ENCODE measurements at regions not wholly inside any gene's neighbourhood (a gene's known extent, or its start where the extent isn't known, plus 50 kb on each side); places are given as distances from the start of the nearest gene placed in this dataset.
A peak's percentile ranks its signal among the peaks of the same experiment; 100 is the strongest.
"Not testable (repeated sequence)": the region's sequence is repeated elsewhere in the genome, so short reads cannot be mapped to it uniquely, and the experiment has no call there.

- peak; percentile 40 for DNase-seq
- not testable (repeated sequence) for H3K4me2 ChIP-seq (ENCODE audit: insufficient read depth, insufficient read length, low read length)
Observed at GRCh38 chr9:66153021-66153725, 416.2 kb downstream of the FOXD4L4 start.

GRCh38 chr9:66153971-66154691, 417.2 kb downstream of the FOXD4L4 start:
- H3K9me3 Mint-ChIP-seq; H3K4me1 Mint-ChIP-seq; H4K20me1 ChIP-seq (ENCODE audit: control insufficient read depth, insufficient read depth, insufficient read length); H2BK15ac ChIP-seq (ENCODE audit: low read depth, low read length); H2BK12ac ChIP-seq (ENCODE audit: insufficient read length, low read depth, low read length); H3K27me3 ChIP-seq (ENCODE audit: insufficient read depth, low read length); H4K8ac ChIP-seq (replicated peaks; ENCODE audit: insufficient read length, low read depth, low read length); H3T11ph ChIP-seq (ENCODE audit: low read length); H3K14ac ChIP-seq (ENCODE audit: insufficient read depth, low read length); H4K91ac ChIP-seq (ENCODE audit: insufficient read length, low read depth, low read length); H3K4me3 Mint-ChIP-seq; H4K5ac ChIP-seq (ENCODE audit: insufficient read length, low read depth, low read length); H3K4ac ChIP-seq (ENCODE audit: low read depth, low read length); H3K56ac ChIP-seq (ENCODE audit: insufficient read length, low read depth, low read length); H3K9me3 ChIP-seq (ENCODE audit: control insufficient read depth, low read depth, low read length); H3K4me1 ChIP-seq (ENCODE audit: insufficient read depth, low read length); H3K27ac Mint-ChIP-seq; H3K18ac ChIP-seq (ENCODE audit: insufficient read length, low read depth, low read length); H3K79me2 ChIP-seq (ENCODE audit: insufficient read depth, low read length); H2BK20ac ChIP-seq (ENCODE audit: low read depth, low read length, poor library complexity, severe bottlenecking); H3K23ac ChIP-seq (ENCODE audit: insufficient read length, low read depth, low read length); H3K27ac ChIP-seq (ENCODE audit: insufficient read length, low read depth, low read length); H3K36me3 Mint-ChIP-seq (ENCODE audit: insufficient read depth in 1 of 3, low read depth in 3 of 3); H2BK120ac ChIP-seq (ENCODE audit: low read depth, low read length, poor library complexity, severe bottlenecking); H3K9ac ChIP-seq (ENCODE audit: extremely low read depth, insufficient read length, low read length); DNase-seq; H3K79me1 ChIP-seq (ENCODE audit: insufficient read depth, low read depth, low read length, poor library complexity, severe bottlenecking); H3K4me2 ChIP-seq (ENCODE audit: insufficient read depth, insufficient read length, low read length); H3K27me3 Mint-ChIP-seq (ENCODE audit: low read depth); H2BK5ac ChIP-seq (ENCODE audit: insufficient read length, low read length); H2AK5ac ChIP-seq (ENCODE audit: insufficient read length, low read length); H2AFZ ChIP-seq (ENCODE audit: low read length); H3K23me2 ChIP-seq (ENCODE audit: insufficient read length, low read depth, low read length, poor library complexity, severe bottlenecking): not testable (repeated sequence)
- no CpG with 5 or more reads among the region's 40 CpGs for WGBS (ENCODE audit: extremely low coverage, insufficient read length, low lambda C conversion rate)

More at GRCh38 chr9:66153021-66153725, 416.2 kb downstream of the FOXD4L4 start:
- H4K8ac ChIP-seq (replicated peaks; ENCODE audit: insufficient read length, low read depth, low read length); H3K4me3 Mint-ChIP-seq; H2BK20ac ChIP-seq (ENCODE audit: low read depth, low read length, poor library complexity, severe bottlenecking); H2BK120ac ChIP-seq (ENCODE audit: low read depth, low read length, poor library complexity, severe bottlenecking); H3K27me3 ChIP-seq (ENCODE audit: insufficient read depth, low read length); H2BK5ac ChIP-seq (ENCODE audit: insufficient read length, low read length); H3K18ac ChIP-seq (ENCODE audit: insufficient read length, low read depth, low read length); H3K9ac ChIP-seq (ENCODE audit: extremely low read depth, insufficient read length, low read length); H3K9me3 Mint-ChIP-seq; H3K27me3 Mint-ChIP-seq (ENCODE audit: low read depth); H2BK15ac ChIP-seq (ENCODE audit: low read depth, low read length); H3K56ac ChIP-seq (ENCODE audit: insufficient read length, low read depth, low read length); H3K9me3 ChIP-seq (ENCODE audit: control insufficient read depth, low read depth, low read length); H4K91ac ChIP-seq (ENCODE audit: insufficient read length, low read depth, low read length); H3T11ph ChIP-seq (ENCODE audit: low read length); H4K20me1 ChIP-seq (ENCODE audit: control insufficient read depth, insufficient read depth, insufficient read length); H3K14ac ChIP-seq (ENCODE audit: insufficient read depth, low read length); H2AFZ ChIP-seq (ENCODE audit: low read length); H2BK12ac ChIP-seq (ENCODE audit: insufficient read length, low read depth, low read length); H3K4me1 ChIP-seq (ENCODE audit: insufficient read depth, low read length); H3K23ac ChIP-seq (ENCODE audit: insufficient read length, low read depth, low read length); H3K79me2 ChIP-seq (ENCODE audit: insufficient read depth, low read length); H4K5ac ChIP-seq (ENCODE audit: insufficient read length, low read depth, low read length); H3K23me2 ChIP-seq (ENCODE audit: insufficient read length, low read depth, low read length, poor library complexity, severe bottlenecking); H3K36me3 Mint-ChIP-seq (ENCODE audit: insufficient read depth in 1 of 3, low read depth in 3 of 3); H3K79me1 ChIP-seq (ENCODE audit: insufficient read depth, low read depth, low read length, poor library complexity, severe bottlenecking); H3K4me1 Mint-ChIP-seq; H3K4ac ChIP-seq (ENCODE audit: low read depth, low read length); H3K27ac Mint-ChIP-seq; H3K27ac ChIP-seq (ENCODE audit: insufficient read length, low read depth, low read length); H2AK5ac ChIP-seq (ENCODE audit: insufficient read length, low read length): not testable (repeated sequence)
- no CpG with 5 or more reads among the region's 59 CpGs for WGBS (ENCODE audit: extremely low coverage, insufficient read length, low lambda C conversion rate)
- TF ChIP-seq CTCF (conservative IDR thresholded peaks at IDR 0.05) = peak; percentile 26; the same call in 1 of the 3 replicates

Measured in H9 (cell line).